ENCODE measurements at regions not wholly inside any gene's neighbourhood (a gene's known extent, or its start where the extent isn't known, plus 50 kb on each side); places are given as distances from the start of the nearest gene placed in this dataset.

GRCh38 chr7:84446991-84447480 is 252.4 kb upstream of the SEMA3A start:
- ATAC-seq, result no peak
- H3K4me1 ChIP-seq, result no peaks in the 10 kb centered on the region
- 87 to 95% (median 89%) methylated on average over 14 of the region's 14 CpGs for WGBS, 3 donors

GRCh38 chr7:84425702-84426259 is 231.2 kb upstream of the SEMA3A start:
- WGBS, 3 donors, result 77 to 88% (median 82%) methylated on average over 5 of the region's 5 CpGs
- intact Hi-C loops (cut with DNase I), result no loop called here

More at GRCh38 chr7:84446991-84447480, 252.4 kb upstream of the SEMA3A start:
- no peak overlapping the region for H3K27ac ChIP-seq
- intact Hi-C loops (cut with DNase I), result no loop called here
- no peak for TF ChIP-seq CTCF (IDR thresholded peaks at IDR 0.05)
- DNase-seq, result peak in 1 of 2 donors; percentile 33
- H3K9me3 ChIP-seq, result no peaks in the 10 kb centered on the region
- no peak overlapping the region for H3K4me3 ChIP-seq
- H3K36me3 ChIP-seq (ENCODE audit: insufficient read depth in 1 of 2, low read depth in 1 of 2), result no peaks in the 10 kb centered on the region
- H3K27me3 ChIP-seq (ENCODE audit: insufficient read depth in 3 of 3, low read length in 2 of 3), result no peaks in the 10 kb centered on the region

GRCh38 chr7:84422790-84423189 is 228.2 kb upstream of the SEMA3A start:
- TF ChIP-seq CTCF (IDR thresholded peaks at IDR 0.05), result no peak
- intact Hi-C loops (cut with DNase I), result no loop called here
- no peak for ATAC-seq
- Histone ChIP-seq H3K9me3 (peaks cover 7% of the 10 kb centered on the region), H3K4me3 (no peak overlapping the region), H3K4me1 (no peaks in the 10 kb centered on the region), H3K27me3 (ENCODE audit: insufficient read depth in 3 of 3, low read length in 2 of 3) (no peaks in the 10 kb centered on the region), H3K36me3 (ENCODE audit: insufficient read depth in 1 of 2, low read depth in 1 of 2) (no peaks in the 10 kb centered on the region), H3K27ac (no peak overlapping the region)
- no peak for DNase-seq

More at GRCh38 chr7:84425702-84426259, 231.2 kb upstream of the SEMA3A start:
- ATAC-seq, result no peak
- no peak for DNase-seq
- H3K27ac ChIP-seq, result no peak overlapping the region
- no peaks in the 10 kb centered on the region for H3K4me1 ChIP-seq
- no peaks in the 10 kb centered on the region for H3K27me3 ChIP-seq (ENCODE audit: insufficient read depth in 3 of 3, low read length in 2 of 3)
- no peaks in the 10 kb centered on the region for H3K36me3 ChIP-seq (ENCODE audit: insufficient read depth in 1 of 2, low read depth in 1 of 2)
- TF ChIP-seq CTCF (IDR thresholded peaks at IDR 0.05), result no peak
- H3K9me3 ChIP-seq, result peaks cover 7% of the 10 kb centered on the region
- H3K4me3 ChIP-seq, result no peak overlapping the region

DNA sequence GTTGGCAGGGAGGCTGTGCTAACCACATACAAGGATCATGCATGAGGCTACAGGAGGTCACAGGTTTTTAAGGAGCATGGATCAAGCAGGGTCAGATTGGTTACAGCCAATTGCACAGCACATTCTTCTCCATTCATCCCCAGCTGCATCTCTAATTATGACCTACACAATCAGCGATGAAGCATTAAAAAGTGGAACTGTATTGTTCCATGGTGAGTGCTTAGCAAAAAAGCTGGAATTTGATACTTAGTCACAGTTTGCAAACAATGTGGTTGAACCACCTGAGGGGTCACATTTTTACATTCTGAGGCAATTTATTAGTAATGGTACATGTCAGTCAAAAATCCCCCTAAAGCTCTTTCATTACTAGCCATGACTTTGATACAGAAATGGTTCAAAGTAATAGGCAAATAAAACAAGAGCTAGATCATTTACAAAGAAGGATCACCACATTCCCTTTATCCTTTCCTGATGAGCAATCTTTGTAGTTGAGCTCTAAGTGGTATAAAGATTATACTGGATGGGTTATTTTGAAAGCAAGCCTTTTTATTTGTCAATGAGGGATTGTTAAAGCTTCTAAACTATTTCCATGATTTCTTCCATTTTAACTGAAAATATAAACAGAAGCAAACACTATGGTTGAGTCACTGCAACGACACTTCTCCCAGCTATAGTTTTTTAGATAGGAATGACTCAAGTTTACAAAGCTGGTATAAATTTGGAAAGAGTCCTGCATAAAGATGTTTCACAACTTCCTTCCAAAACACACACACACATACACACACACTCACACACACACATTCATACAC is 217.8 kb upstream of the SEMA3A start:
- WGBS, 3 donors, result 44 to 52% (median 46%) methylated on average over 2 of the region's 2 CpGs
- no peak for TF ChIP-seq CTCF (IDR thresholded peaks at IDR 0.05)
- Histone ChIP-seq H3K9me3 (peaks cover 3% of the 10 kb centered on the region), H3K4me3 (no peak overlapping the region), H3K27ac (no peak overlapping the region), H3K36me3 (ENCODE audit: insufficient read depth in 1 of 2, low read depth in 1 of 2) (no peaks in the 10 kb centered on the region), H3K27me3 (ENCODE audit: insufficient read depth in 3 of 3, low read length in 2 of 3) (no peaks in the 10 kb centered on the region), H3K4me1 (no peaks in the 10 kb centered on the region)
- DNase-seq, result no peak
- intact Hi-C loops (cut with DNase I), result no loop called here
- ATAC-seq, result no peak
